ENCODE measurements at regions not wholly inside any gene's neighbourhood (a gene's known extent, or its start where the extent isn't known, plus 50 kb on each side); places are given as distances from the start of the nearest gene placed in this dataset.
"Not testable (repeated sequence)": the region's sequence is repeated elsewhere in the genome, so short reads cannot be mapped to it uniquely, and the experiment has no call there.

DNA sequence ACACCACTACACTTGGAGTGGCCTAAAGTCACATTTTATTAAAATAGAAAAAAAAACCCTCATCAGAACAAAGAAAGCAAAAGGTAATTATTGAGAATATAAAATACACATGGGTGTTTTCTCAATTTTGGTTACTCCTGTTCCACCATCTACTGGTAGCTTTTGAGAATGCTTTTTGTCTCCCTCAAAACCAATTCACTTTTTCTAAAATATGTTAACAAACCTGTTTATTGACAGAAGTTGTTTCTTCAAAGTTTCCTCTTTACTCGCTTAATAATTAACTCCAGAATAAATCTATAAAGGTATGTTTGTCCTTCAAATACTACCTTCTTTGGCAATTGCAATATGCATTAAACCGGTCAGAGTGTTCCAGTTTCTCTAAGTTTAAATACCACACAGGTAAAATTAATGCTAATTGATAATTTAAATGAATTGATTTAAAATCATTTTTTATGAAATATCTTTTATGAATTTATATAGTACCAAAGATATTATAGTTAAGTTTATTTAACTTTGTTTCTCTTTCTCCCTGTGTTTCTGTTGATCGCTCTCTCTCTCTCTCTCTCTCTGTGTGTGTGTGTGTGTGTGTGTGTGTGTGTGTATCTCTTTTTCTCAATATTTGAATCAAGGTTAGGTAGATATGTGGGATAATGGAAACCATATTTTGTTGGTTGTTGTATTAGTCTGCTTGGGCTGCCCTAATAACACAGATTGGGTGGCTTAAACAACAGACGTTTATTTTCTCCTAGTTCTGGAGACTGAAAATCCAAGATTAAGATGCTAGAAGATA is 487.4 kb downstream of the PRDM9 start:
- no peak for DNase-seq

GRCh38 chr5:23996525-23996924 is 489.1 kb downstream of the PRDM9 start:
- no peak for DNase-seq

GRCh38 chr5:24005384-24005783 is 498.0 kb downstream of the PRDM9 start:
- DNase-seq, result no peak

DNA sequence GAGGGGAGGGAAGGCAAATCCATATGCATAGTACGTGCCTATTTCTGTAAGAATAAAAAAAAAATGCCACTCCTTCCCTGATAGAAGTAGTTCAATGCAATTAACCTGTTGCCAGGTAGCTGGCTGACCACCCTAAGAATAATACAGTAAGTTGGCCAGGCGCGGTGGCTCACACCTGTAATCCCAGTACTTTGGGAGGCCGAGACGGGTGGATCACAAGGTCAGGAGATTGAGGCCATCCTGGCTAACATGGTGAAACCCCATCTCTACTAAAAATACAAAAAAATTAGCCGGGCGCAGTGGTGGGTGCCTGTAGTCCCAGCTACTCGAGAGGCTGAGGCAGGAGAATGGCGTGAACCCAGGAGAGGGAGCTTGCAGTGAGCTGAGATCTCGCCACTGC is 510.3 kb downstream of the PRDM9 start:
- not testable (repeated sequence) for DNase-seq

- DNase-seq, result no peak
Observed at GRCh38 chr5:24026288-24026687, 518.9 kb downstream of the PRDM9 start.

- DNase-seq, result no peak
Observed at GRCh38 chr5:24042688-24043087, 535.3 kb downstream of the PRDM9 start.

- DNase-seq, result no peak
Observed at GRCh38 chr5:24045046-24045445, 537.6 kb downstream of the PRDM9 start.

DNA sequence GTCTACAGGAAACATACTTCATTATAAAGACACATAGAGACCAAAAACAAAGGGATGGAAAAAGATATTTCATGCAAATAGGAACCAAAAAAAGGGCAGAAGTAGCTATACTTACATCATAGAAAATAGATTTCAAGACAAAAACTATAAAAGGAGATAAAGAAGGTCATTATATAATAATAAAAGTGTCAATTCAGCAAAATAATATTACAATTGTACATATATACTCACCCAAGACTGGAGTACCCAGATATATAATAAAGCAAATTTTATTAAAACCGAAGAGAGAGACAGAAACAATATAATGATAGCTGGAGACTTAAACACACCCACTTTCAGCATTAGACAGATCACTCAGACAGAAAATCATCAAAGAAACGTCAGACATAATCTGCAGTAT is 546.3 kb downstream of the PRDM9 start:
- DNase-seq, result no peak

- DNase-seq, result no peak
Observed at GRCh38 chr5:24059006-24059405, 551.6 kb downstream of the PRDM9 start.

DNA sequence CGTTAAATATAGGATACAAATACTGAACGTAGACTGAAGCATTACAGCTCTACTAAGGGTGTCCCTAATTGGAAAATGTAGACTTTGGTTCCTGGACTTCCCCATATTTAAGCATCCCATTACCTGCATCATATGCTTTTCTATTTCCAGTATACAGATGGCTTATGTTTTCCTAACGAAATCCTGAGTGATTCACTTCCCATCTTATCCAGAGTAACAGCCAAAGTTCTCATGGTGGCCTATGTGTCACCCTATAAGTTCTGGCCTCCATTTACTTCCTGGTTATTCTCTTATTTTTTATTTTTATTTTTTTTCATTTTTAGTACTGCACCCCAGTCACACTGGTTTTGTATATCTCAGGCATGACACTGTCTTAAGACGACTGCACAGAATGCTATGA is 552.3 kb downstream of the PRDM9 start:
- DNase-seq, result no peak

GRCh38 chr5:24065779-24066178 is 558.4 kb downstream of the PRDM9 start:
- no peak for DNase-seq

GRCh38 chr5:24067208-24067607 is 559.8 kb downstream of the PRDM9 start:
- DNase-seq, result no peak

GRCh38 chr5:24068524-24068923 is 561.1 kb downstream of the PRDM9 start:
- no peak for DNase-seq

DNA sequence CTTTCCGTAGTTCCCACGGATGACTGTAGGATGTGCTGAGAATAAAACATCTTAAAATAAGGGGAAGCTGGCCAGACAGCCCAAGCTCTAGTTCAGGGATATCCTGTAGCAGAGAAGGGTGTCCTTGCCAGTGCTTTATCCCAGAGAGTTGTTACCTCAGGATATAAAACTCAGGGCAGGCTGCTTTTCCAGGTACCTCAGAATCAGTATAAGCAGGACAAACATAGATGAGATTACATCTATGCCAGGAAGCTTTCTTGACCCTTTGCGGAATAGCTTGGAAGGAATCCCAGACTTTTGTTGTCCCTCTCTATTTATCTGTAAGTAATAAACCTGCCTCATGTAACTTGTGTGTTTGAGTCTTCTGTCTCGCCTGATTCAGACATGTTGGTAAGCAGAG is 565.7 kb downstream of the PRDM9 start:
- DNase-seq, result no peak

GRCh38 chr5:24080046-24080445 is 564.7 kb downstream of the CDH10 start:
- no peak for DNase-seq

- no peak for DNase-seq
Observed at GRCh38 chr5:24094081-24094679, 550.6 kb downstream of the CDH10 start.

DNA sequence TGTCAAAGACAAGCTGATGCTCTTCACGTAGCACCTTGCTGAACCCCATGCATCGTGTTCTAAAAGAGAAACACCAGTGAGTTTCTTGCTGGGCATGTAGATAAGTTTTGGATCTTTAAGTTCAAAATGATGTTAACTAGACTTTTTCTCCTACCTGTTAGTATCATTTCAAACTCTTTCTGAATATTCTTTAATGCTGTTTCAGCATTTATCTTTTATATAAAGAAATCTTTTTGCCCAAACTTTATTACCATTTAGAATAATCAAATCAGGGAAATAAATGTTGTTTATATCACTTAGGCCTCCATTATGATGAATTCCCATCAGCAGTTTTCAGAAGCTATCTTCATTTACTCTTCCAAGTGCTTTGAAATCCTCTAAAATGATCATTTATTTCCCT is 542.8 kb downstream of the CDH10 start:
- DNase-seq, result no peak

- no peak for DNase-seq
Observed at GRCh38 chr5:24103451-24104023, 541.2 kb downstream of the CDH10 start.

GRCh38 chr5:24110004-24110615 is 534.7 kb downstream of the CDH10 start:
- peak; percentile 37 for DNase-seq

- no peak for DNase-seq
Observed at GRCh38 chr5:24112420-24112819, 532.4 kb downstream of the CDH10 start.

DNA sequence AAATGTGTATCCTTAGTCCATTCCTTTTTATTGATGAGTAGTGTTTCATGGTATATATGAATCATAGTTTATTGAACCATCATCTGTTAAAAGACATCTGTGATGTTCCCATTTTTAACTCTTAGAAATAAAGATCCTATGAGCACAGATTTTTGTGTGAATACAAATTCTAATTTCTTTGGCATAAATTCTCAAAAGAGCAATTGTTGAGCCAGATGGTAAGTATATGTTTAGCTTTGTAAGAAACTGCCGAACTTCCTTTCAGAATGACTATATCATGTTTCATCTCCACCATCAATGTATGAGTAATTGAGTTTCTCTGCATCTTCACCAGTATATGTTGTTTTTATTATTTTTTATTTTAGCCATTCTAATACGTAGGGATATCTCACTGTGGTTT is 526.4 kb downstream of the CDH10 start:
- DNase-seq, result no peak

DNA sequence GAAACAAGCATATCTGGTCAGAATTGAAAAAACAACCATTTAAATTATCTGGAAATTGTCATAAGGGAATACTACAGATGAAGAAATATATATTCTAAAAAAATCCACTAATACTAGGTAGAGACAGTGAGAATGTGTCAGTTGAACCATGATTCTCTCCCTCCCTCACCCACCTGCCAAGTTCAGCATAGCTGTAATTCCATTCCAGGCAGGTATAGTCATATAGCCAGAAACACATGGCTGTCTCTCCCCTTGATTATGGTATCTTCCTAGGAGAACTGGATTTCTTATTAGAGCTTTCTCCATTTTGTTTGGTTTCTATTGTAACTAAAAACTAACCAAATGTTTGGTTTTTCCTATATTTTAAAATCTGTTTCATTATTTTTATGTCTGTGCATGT is 509.2 kb downstream of the CDH10 start:
- DNase-seq, result no peak

DNA sequence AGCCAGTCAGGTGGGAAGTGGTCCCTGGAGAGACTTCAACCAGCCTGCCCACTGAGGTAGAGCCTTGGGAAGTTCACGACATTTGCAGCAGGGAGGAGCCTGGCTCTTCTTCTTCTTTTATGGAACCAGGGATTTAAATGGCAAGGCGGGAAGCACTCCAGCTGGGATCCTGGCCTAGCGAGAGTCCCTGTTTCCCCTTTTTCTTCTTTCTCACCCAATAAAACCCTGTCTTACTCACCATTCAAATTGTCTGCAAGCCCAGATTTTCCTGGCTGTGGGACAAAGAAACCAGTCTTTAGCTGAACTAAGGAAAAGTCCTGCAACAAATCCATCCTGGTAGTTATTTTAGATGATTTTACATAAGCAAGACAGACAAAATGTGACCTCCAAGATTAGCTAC is 503.7 kb downstream of the CDH10 start:
- DNase-seq, result no peak

DNA sequence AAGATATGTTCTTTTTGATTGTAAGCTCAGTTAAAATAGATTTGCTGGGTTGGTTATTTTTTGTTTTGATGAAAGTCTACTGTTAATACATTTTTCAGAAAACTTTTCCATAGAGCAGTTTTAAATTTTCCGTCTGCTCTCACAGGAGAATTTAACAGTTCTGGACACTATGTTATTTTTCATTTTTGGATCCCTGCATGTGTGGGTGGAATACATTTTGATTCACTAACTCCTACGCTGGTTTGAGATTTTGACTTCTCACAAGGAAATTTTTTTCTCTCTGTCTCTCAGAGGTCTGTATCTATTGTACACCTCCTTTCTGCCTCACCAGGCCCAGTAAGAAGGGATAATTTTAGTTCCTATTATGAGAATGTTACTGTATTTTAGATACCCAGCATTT is 502.4 kb downstream of the CDH10 start:
- DNase-seq, result no peak
